ENCODE measurements at regions not wholly inside any gene's neighbourhood (a gene's known extent, or its start where the extent isn't known, plus 50 kb on each side); places are given as distances from the start of the nearest gene placed in this dataset.

DNA sequence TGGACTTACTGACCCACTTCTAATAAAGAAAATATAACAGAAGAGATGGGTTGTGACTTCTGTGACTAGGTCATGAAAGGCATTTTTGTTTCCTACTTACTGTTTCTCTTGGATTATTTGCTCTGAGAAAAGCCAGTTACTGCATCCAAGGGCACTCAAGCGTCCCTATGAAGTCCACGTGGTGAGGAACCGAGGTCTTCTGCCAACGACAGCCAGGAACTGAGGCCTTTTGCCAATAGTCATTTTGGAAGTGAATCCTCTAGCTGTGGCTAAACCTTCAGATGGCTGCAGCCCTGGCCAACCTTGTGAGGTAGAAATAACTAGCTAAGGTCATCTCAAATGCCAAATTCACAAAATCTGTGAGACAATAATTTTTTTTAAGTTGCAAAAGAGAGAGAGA lies 449.8 kb upstream of the RGPD4 start:
- H3K9me3 Mint-ChIP-seq (ENCODE audit: low read depth, unreplicated experiment), result peaks cover 23% of the 10 kb centered on the region
- intact Hi-C loops (cut with micrococcal nuclease; ENCODE audit: unreplicated experiment), result no loop called here
- no TSS peak for BruUV-seq (replicated peaks)
- H3K4me1 Mint-ChIP-seq (ENCODE audit: low read depth, unreplicated experiment), result no peaks in the 10 kb centered on the region
- H3K36me3 Mint-ChIP-seq (ENCODE audit: insufficient read depth, unreplicated experiment), result no peaks in the 10 kb centered on the region
- no peak overlapping the region for H3K27ac Mint-ChIP-seq (ENCODE audit: unreplicated experiment)
- no peak for DNase-seq
- no peaks in the 10 kb centered on the region for H3K27me3 Mint-ChIP-seq (ENCODE audit: unreplicated experiment)
- CTCF ChIA-PET, result no interaction called here
- H3K4me3 Mint-ChIP-seq (ENCODE audit: low read depth, unreplicated experiment), result no peak overlapping the region
- no peak for TF ChIP-seq CTCF (IDR thresholded peaks at IDR 0.05; ENCODE audit: unreplicated experiment)

DNA sequence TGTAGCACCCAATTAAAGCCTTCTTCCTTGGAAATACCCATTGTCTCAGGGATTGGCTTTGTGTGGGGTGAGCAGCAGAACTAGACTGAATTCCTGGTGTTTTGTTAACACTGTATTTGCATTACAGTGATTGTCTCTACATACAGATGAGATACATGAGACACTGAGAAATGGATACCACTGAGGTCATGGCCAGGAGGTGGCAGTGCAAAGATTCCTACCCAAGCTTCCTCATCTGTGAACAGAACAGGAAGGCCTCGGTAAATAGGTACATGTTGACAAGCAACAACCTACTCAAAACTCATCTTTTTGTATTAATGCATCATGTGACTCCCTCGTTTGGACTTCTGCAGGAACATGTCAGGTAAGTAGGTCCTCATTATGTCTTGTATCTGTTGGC lies 445.8 kb upstream of the RGPD4 start:
- Mint-ChIP-seq H3K36me3 (ENCODE audit: insufficient read depth, unreplicated experiment) (no peaks in the 10 kb centered on the region), H3K4me1 (ENCODE audit: low read depth, unreplicated experiment) (no peaks in the 10 kb centered on the region), H3K4me3 (ENCODE audit: low read depth, unreplicated experiment) (no peak overlapping the region), H3K9me3 (ENCODE audit: low read depth, unreplicated experiment) (peaks cover 16% of the 10 kb centered on the region), H3K27ac (ENCODE audit: unreplicated experiment) (no peak overlapping the region), H3K27me3 (ENCODE audit: unreplicated experiment) (no peaks in the 10 kb centered on the region)
- TF ChIP-seq CTCF (IDR thresholded peaks at IDR 0.05; ENCODE audit: unreplicated experiment), result no peak
- DNase-seq, result no peak
- intact Hi-C loops (cut with micrococcal nuclease; ENCODE audit: unreplicated experiment), result no loop called here
- CTCF ChIA-PET, result no interaction called here
- BruUV-seq (replicated peaks), result no TSS peak

GRCh38 chr2:107383691-107384090 lies 443.0 kb upstream of the RGPD4 start:
- no peak for DNase-seq
- H3K27ac Mint-ChIP-seq (ENCODE audit: unreplicated experiment), result no peak overlapping the region
- H3K36me3 Mint-ChIP-seq (ENCODE audit: insufficient read depth, unreplicated experiment), result no peaks in the 10 kb centered on the region
- no peak for TF ChIP-seq CTCF (IDR thresholded peaks at IDR 0.05; ENCODE audit: unreplicated experiment)
- no peaks in the 10 kb centered on the region for H3K4me1 Mint-ChIP-seq (ENCODE audit: low read depth, unreplicated experiment)
- H3K4me3 Mint-ChIP-seq (ENCODE audit: low read depth, unreplicated experiment), result no peak overlapping the region
- H3K9me3 Mint-ChIP-seq (ENCODE audit: low read depth, unreplicated experiment), result peaks cover 13% of the 10 kb centered on the region
- BruUV-seq (replicated peaks), result no TSS peak
- CTCF ChIA-PET, result no interaction called here
- H3K27me3 Mint-ChIP-seq (ENCODE audit: unreplicated experiment), result no peaks in the 10 kb centered on the region
- intact Hi-C loops (cut with micrococcal nuclease; ENCODE audit: unreplicated experiment), result no loop called here

- no peak for TF ChIP-seq CTCF (IDR thresholded peaks at IDR 0.05; ENCODE audit: unreplicated experiment)
- no peaks in the 10 kb centered on the region for H3K4me1 Mint-ChIP-seq (ENCODE audit: low read depth, unreplicated experiment)
- no peak for DNase-seq
- no peak overlapping the region for H3K27ac Mint-ChIP-seq (ENCODE audit: unreplicated experiment)
- H3K36me3 Mint-ChIP-seq (ENCODE audit: insufficient read depth, unreplicated experiment), result no peaks in the 10 kb centered on the region
- BruUV-seq (replicated peaks), result no TSS peak
- intact Hi-C loops (cut with micrococcal nuclease; ENCODE audit: unreplicated experiment), result no loop called here
- H3K4me3 Mint-ChIP-seq (ENCODE audit: low read depth, unreplicated experiment), result no peak overlapping the region
- CTCF ChIA-PET, result no interaction called here
- no peaks in the 10 kb centered on the region for H3K27me3 Mint-ChIP-seq (ENCODE audit: unreplicated experiment)
- peaks cover 13% of the 10 kb centered on the region for H3K9me3 Mint-ChIP-seq (ENCODE audit: low read depth, unreplicated experiment)
These were observed 442.3 kb upstream of the RGPD4 start for GRCh38 chr2:107384422-107384821.

GRCh38 chr2:107385921-107386320 lies 440.8 kb upstream of the RGPD4 start:
- CTCF ChIA-PET, result no interaction called here
- no peaks in the 10 kb centered on the region for H3K27me3 Mint-ChIP-seq (ENCODE audit: unreplicated experiment)

More at GRCh38 chr2:107385921-107386320, 440.8 kb upstream of the RGPD4 start:
- intact Hi-C loops (cut with micrococcal nuclease; ENCODE audit: unreplicated experiment), result no loop called here
- Mint-ChIP-seq H3K4me1 (ENCODE audit: low read depth, unreplicated experiment) (no peaks in the 10 kb centered on the region), H3K9me3 (ENCODE audit: low read depth, unreplicated experiment) (peaks cover 13% of the 10 kb centered on the region), H3K4me3 (ENCODE audit: low read depth, unreplicated experiment) (no peak overlapping the region), H3K36me3 (ENCODE audit: insufficient read depth, unreplicated experiment) (no peaks in the 10 kb centered on the region), H3K27ac (ENCODE audit: unreplicated experiment) (no peak overlapping the region)
- no peak for TF ChIP-seq CTCF (IDR thresholded peaks at IDR 0.05; ENCODE audit: unreplicated experiment)
- no peak for DNase-seq
- no TSS peak for BruUV-seq (replicated peaks)
